HL-60/S4 treated with phorbol 12-myristate 13-acetate at 8.2 ng/mL for 4 days and 3 days (cell line): ENCODE measurements at regions not wholly inside any gene's neighbourhood (a gene's known extent, or its start where the extent isn't known, plus 50 kb on each side); places are given as distances from the start of the nearest gene placed in this dataset.

Source experiments
- in situ Hi-C: fragments of 300-500 bp; cut with MboI; formaldehyde crosslinking; loops from 2 replicates; pipeline ENCODE4 v1.15.0; 2022; ENCODE audit warnings: low sequenced_read_pairs

- in situ Hi-C loops = no loop called here
Observed at GRCh38 chr7:41149576-41149975, 553.3 kb downstream of the INHBA start.

- in situ Hi-C loops = no loop called here
Observed at GRCh38 chr7:41148521-41148951, 554.4 kb downstream of the INHBA start.

- in situ Hi-C loops = no loop called here
Observed at GRCh38 chr7:41147606-41148485, 555.0 kb downstream of the INHBA start.

GRCh38 chr7:41146429-41146828, 556.5 kb downstream of the INHBA start:
- in situ Hi-C loops = no loop called here

- in situ Hi-C loops = no loop called here
Observed at GRCh38 chr7:41145656-41146055, 557.2 kb downstream of the INHBA start.

- in situ Hi-C loops = no loop called here
Observed at GRCh38 chr7:41142904-41143473, 559.9 kb downstream of the INHBA start.

GRCh38 chr7:41139789-41140188, 563.1 kb downstream of the INHBA start:
- in situ Hi-C loops = no loop called here

GRCh38 chr7:41136551-41136950, 566.3 kb downstream of the INHBA start:
- in situ Hi-C loops = no loop called here

- in situ Hi-C loops = no loop called here
Observed at GRCh38 chr7:41135511-41135910, 567.4 kb downstream of the INHBA start.

- in situ Hi-C loops = no loop called here
Observed at GRCh38 chr7:41134300-41135255, 568.3 kb downstream of the INHBA start.

GRCh38 chr7:41133690-41134299, 569.1 kb downstream of the INHBA start:
- in situ Hi-C loops = no loop called here

GRCh38 chr7:41131956-41132355, 570.9 kb downstream of the INHBA start:
- in situ Hi-C loops = no loop called here

- in situ Hi-C loops = no loop called here
Observed at GRCh38 chr7:41130561-41131236, 572.2 kb downstream of the INHBA start.

GRCh38 chr7:41130086-41130485, 572.8 kb downstream of the INHBA start:
- in situ Hi-C loops = no loop called here

GRCh38 chr7:41125343-41125742, 577.5 kb downstream of the INHBA start:
- in situ Hi-C loops = no loop called here

GRCh38 chr7:41122256-41122987, 580.5 kb downstream of the INHBA start:
- in situ Hi-C loops = no loop called here

- in situ Hi-C loops = no loop called here
Observed at GRCh38 chr7:41121228-41121627, 581.7 kb downstream of the INHBA start.

- in situ Hi-C loops = no loop called here
Observed at GRCh38 chr7:41118486-41118885, 584.4 kb downstream of the INHBA start.

- in situ Hi-C loops = no loop called here
Observed at GRCh38 chr7:41117431-41117830, 585.5 kb downstream of the INHBA start.

- in situ Hi-C loops = no loop called here
Observed at GRCh38 chr7:41116817-41117216, 586.1 kb downstream of the INHBA start.
